Gastrocnemius medialis (tissue), 4 donors: ENCODE measurements at regions not wholly inside any gene's neighbourhood (a gene's known extent, or its start where the extent isn't known, plus 50 kb on each side); places are given as distances from the start of the nearest gene placed in this dataset.
"Not testable (repeated sequence)": the region's sequence is repeated elsewhere in the genome, so short reads cannot be mapped to it uniquely, and the experiment has no call there.

Experiments used
- POLR2A ChIP-seq, 2 donors: fragments of 450-650 bp; IDR thresholded peaks; one replicate each; pipeline ENCODE4 v1.6.1; 2017; ENCODE audit warnings: antibody characterized with exemption in 2 of 2, mild to moderate bottlenecking in 2 of 2, moderate library complexity in 2 of 2
- TF ChIP-seq, protein P1 (sequence below), 5 experiments: fragments of 450-650 bp in 3 of 5; fragments of 200-600 bp in 2 of 5; sonication (generic) in 2 of 5; IDR thresholded peaks in 4 of 5; conservative IDR thresholded peaks in 1 of 5; 1 replicate in 4 of 5; 2 replicates in 1 of 5; pipeline ENCODE4 v1.5.1; 2016 to 2019; ENCODE audit warnings: antibody characterized with exemption in 5 of 5, mild to moderate bottlenecking in 3 of 5, moderate library complexity in 3 of 5

DNA sequence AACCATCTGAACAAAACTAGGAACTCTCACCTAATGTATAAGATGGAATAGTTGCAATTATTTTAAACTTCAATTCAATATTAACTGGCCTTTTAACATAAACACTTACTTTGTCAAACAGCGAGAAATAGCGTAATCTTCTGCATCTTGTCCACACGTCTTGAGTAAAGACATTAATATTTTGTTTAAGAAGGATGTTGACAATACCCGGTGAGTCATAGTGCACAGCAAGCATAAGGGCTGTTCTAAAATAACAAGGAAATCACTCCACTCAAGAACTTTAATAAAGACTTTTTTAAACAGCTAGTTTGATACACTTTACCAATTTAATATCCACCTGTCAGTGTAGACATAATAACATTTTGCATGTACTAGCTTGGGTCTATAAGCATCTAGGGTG is 311.1 kb downstream of the TUBA3C start:
- TF ChIP-seq, protein P1, sequence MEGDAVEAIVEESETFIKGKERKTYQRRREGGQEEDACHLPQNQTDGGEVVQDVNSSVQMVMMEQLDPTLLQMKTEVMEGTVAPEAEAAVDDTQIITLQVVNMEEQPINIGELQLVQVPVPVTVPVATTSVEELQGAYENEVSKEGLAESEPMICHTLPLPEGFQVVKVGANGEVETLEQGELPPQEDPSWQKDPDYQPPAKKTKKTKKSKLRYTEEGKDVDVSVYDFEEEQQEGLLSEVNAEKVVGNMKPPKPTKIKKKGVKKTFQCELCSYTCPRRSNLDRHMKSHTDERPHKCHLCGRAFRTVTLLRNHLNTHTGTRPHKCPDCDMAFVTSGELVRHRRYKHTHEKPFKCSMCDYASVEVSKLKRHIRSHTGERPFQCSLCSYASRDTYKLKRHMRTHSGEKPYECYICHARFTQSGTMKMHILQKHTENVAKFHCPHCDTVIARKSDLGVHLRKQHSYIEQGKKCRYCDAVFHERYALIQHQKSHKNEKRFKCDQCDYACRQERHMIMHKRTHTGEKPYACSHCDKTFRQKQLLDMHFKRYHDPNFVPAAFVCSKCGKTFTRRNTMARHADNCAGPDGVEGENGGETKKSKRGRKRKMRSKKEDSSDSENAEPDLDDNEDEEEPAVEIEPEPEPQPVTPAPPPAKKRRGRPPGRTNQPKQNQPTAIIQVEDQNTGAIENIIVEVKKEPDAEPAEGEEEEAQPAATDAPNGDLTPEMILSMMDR (IDR thresholded peaks at IDR 0.05 in 4 of 5, conservative IDR thresholded peaks at IDR 0.05 in 1 of 5): not testable (repeated sequence)
- TF ChIP-seq POLR2A (IDR thresholded peaks at IDR 0.05): not testable (repeated sequence)
